DMS114 treated with DMSO at 0.1 percent for 48 hours (cell line): ENCODE measurements at regions not wholly inside any gene's neighbourhood (a gene's known extent, or its start where the extent isn't known, plus 50 kb on each side); places are given as distances from the start of the nearest gene placed in this dataset.

Source experiments
- DNase-seq: peaks from one replicate; lab custom pipeline; 2025; ENCODE audit not compliant: unreplicated experiment; lab: John Stamatoyannopoulos, UW

DNA sequence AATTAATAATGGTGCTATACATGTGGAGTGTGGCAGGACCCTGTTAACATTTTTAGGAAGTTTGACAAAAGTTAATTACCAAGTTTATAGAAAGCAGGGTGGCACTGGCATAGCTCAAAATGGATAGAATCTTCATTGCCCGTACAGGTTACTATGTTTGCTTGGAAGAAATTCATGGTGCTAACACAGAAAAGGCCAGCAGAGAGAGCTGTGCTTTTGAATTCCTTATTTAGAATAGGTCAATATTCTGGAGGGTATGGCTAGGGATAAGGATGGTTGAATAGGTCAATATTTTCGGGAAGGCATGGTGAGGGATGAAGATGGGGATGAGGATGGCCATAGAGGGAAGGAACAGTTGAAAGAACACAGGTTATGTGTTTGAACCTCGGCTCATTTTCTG lies 345.1 kb downstream of the LMO4 start:
- DNase-seq = no peak

GRCh38 chr1:87674791-87675190 lies 346.1 kb downstream of the LMO4 start:
- DNase-seq = no peak

GRCh38 chr1:87678266-87678665 lies 349.6 kb downstream of the LMO4 start:
- DNase-seq = no peak

GRCh38 chr1:87682565-87682964 lies 353.9 kb downstream of the LMO4 start:
- DNase-seq = no peak

GRCh38 chr1:87683196-87683956 lies 354.7 kb downstream of the LMO4 start:
- no peak for DNase-seq

DNA sequence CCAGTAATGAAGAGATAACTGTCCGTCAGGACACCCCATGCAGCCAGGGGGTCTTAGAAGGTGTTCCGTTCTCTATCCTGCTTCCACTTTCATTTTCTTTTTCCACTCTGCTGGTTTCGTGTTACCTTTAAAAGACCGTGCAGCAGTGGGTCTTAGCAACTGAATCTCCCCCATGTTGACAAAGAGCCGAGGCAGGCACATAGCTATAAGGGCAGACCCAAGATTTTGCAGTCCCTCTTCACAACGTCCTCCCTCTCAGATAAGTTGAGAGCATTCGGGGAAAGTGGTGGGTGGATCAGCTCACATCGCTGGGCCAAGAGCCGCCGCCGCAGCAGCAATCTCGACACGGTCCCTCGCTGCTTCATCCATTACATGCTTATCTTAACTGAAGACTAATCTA lies 355.5 kb downstream of the LMO4 start:
- no peak for DNase-seq

- DNase-seq = no peak
Measured at GRCh38 chr1:87684713-87685205, 356.1 kb downstream of the LMO4 start.

DNA sequence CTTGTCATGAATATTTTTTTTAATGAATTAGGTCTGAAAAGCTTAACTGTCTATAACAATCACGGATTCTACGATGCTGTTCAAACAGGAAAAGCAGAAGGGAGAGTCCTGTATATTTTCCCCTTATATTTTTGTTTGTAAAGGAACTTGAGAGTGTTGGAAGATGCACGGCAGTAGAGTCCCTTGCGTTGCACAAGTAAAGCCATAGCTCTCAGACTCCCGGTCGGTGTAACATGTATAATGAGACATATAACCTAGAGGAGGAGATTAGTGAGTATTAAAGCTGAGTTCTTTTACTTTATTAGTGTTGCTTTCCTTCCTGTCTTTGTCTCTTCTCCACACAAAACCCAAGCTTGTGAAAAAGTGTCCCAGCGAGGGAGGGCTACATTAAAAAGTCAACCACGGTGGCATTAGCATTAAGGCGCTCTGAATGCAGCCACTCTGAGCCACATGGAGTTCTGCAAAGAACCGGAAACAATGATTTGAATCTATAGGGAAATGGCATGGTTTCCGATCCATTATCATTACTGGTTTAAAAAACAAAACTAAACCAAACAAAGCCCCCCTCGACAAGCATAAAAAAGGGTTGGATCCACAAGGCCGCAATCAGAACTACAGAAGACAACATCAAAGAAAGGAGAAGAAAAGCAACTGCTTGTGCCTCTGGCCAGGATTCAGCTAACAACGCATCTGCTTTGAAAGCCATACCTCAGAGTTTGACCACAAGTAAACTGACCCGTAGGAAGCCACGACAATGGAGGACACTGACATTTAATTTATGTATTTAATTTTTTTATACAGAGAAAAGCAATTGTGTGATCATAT lies 356.8 kb downstream of the LMO4 start:
- no peak for DNase-seq

- DNase-seq = no peak
Measured at GRCh38 chr1:87686136-87686495, 357.4 kb downstream of the LMO4 start.

DNA sequence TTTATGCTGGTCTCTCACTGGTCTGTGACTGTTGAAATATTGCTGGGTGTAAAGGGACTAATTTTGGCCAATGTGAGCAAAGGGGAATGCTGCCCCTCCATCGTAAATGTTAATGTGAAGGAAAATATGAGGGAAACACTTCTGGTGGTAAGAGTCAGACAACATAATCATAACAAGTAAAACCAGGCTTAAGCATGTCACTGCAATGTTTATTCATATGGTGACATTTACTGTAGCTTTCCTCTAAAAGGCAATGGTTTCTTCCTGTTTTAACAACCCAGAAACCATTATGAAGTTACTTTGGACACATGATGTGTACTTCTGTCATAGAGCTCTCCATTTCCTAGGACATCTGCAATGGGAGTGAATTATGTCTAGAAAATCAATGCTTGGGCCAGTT lies 358.0 kb downstream of the LMO4 start:
- DNase-seq = no peak

DNA sequence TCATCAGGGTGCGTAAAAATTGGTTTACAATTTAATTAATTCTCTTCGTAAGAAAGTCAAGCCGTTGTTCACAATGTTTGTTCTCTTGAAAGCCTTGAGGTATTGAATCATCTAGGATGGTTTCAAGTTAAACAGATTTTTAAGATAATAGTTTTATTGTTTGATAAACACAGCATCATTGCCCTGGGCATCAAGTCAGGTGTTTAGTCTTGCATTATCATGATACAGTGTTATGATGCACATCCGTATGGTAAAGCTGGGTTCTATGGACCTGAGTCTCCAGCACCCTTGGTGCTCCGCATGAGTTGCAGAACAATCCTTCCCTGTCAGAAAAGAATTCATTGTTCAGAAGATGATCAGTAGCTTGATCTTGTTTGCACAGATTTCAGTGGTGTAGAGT lies 359.5 kb downstream of the LMO4 start:
- DNase-seq = no peak

DNA sequence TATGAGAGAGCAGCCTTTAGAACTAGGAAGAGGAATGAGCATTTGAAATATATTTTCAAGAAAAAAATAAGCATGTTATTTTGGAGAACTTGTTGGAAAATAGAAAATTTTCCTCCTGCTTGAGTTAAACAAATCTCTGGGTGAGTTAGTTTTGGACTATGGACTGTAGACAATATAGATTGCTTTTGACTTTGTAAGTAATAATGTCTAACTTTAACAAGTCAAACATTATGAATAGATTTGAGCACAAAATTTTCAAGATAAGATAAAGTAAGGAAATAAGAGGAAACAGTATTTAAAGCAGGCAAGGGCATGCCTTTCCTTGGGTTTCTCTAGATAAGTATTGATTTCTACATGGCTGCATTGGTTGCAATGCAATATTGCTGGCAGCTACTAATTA lies 360.8 kb downstream of the LMO4 start:
- DNase-seq = no peak

DNA sequence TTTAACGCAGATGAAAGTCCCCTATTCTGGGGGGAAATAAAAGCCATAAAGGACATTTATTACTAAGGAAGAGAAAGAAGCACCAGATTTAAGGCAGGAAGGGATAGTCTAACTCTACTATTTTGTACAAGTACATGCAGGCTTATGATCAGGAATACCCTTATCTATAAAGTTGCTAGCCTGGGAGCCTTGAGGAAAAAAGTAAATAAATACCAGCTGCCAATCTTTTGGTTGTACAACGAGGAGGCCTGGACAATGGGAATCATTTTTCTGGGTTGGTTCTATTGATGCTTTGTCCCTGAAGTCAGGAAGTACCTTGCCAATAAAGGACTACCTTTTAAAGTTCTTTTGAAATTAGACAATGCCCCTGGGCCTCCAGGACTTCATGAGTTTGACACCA lies 367.8 kb downstream of the LMO4 start:
- no peak for DNase-seq

GRCh38 chr1:87702455-87702854 lies 373.8 kb downstream of the LMO4 start:
- no peak for DNase-seq

- DNase-seq = no peak
Measured at GRCh38 chr1:87705233-87705632, 376.6 kb downstream of the LMO4 start.

DNA sequence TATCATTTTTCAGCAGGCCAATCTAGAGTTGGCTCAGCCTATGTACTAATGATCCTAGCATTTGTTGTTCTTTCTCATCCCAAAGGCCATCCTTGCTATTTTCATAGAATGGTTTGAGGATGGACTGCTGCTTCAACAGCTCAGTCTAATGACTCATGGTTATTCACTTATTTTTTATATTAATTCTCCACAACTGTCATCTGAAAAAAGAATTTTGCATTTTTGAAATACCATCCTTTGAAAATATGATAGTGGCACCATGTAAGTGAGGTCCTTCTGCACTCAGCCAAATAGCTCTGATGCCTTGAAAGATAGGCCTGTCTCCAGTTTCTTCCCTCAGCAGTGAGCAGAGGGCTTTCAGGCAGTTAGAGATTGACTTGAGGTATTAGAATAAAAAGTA lies 377.5 kb downstream of the LMO4 start:
- DNase-seq = no peak

DNA sequence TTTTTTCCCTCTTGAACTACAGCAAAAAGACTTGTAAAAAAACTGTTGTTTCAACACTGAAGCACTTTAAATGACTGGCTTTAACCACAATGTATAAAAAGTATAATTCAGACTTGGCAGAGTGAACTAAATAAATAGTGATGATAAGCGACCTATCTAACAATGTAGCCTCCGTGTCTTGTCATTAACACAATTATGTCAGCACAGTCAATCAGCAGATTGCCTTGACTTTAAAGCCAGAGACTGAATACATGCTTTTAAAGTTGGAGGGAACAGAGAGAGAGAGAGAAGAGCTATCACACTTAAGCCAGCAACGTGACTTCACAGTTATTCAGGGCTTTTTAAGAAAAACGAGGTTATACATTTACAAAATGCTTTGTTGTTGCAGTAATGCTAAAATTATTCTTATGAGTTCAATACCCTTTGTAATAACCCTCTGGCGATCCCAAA lies 378.1 kb downstream of the LMO4 start:
- no peak for DNase-seq

DNA sequence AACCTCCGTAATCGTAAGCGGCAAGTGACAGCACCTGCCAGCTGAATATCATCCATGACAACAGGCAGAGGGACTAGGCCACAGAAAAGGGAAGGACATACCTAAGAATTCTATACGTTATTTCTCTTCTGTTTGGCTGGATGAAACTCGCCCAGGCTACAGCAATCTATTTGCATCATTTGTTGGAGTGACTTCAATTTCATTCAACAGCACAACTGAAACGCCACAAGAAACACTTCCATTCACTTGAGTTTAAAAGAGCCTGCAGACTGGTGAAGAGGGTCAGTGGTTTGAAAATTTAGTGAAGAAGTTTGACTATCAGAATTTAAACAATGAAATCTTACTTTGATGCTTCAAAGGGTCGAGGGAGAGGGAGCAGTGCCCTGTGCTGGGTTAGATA lies 378.7 kb downstream of the LMO4 start:
- DNase-seq = no peak

- DNase-seq = no peak
Measured at GRCh38 chr1:87712261-87713010, 383.8 kb downstream of the LMO4 start.

DNA sequence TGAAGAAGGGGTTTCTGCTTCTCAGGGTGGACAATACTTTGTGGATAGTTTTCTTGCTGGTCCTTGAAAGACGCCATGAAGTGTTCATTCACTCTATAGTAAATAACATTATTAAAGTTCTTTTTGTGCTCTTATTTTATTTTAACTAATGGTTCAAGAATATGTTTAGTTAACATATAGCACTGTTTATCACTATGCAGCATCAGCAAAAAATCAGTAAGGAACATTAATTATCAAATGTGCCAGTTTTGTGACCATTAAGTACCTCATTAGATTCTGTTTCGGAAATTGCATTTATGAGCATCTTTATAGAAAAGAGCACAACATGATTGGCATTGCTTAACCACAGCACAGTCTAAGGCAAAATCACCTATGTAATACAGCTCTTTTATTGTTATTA lies 385.6 kb downstream of the LMO4 start:
- DNase-seq = no peak

- no peak for DNase-seq
Measured at GRCh38 chr1:87715052-87715451, 386.4 kb downstream of the LMO4 start.

- DNase-seq = no peak
Measured at GRCh38 chr1:87715471-87715870, 386.8 kb downstream of the LMO4 start.
